Ovary (tissue), 3 donors: ENCODE measurements at regions not wholly inside any gene's neighbourhood (a gene's known extent, or its start where the extent isn't known, plus 50 kb on each side); places are given as distances from the start of the nearest gene placed in this dataset.

Experiments
- CTCF ChIP-seq, 3 donors: fragments of 450-650 bp in 2 of 3; fragments of 200-600 bp in 1 of 3; IDR thresholded peaks; one replicate each; pipeline versions ENCODE4 v1.5.1 to v1.8.0; 2016 to 2022; ENCODE audit warnings: antibody characterized with exemption in 3 of 3, mild to moderate bottlenecking in 1 of 3
- EP300 ChIP-seq: sonication (generic); formaldehyde crosslinking; IDR thresholded peaks from one replicate; pipeline ENCODE4 v1.6.1; 2017; ENCODE audit warnings: antibody characterized with exemption
- POLR2A ChIP-seq: fragments of 450-650 bp; IDR thresholded peaks from one replicate; pipeline ENCODE4 v1.6.1; 2017; ENCODE audit warnings: antibody characterized with exemption, mild to moderate bottlenecking, moderate library complexity
- donor health status: DM: no; HTN: no; CAD: no.

GRCh38 chr9:119544492-119544891 lies 175.3 kb upstream of the BRINP1 start:
- no peak for TF ChIP-seq POLR2A
- TF ChIP-seq CTCF (IDR thresholded peaks at IDR 0.05): no peak
- no peak for TF ChIP-seq EP300
